GM12878 (cell line): ENCODE measurements at regions not wholly inside any gene's neighbourhood (a gene's known extent, or its start where the extent isn't known, plus 50 kb on each side); places are given as distances from the start of the nearest gene placed in this dataset.

Experiments used
- ATAC-seq: fragments of 200-7000 bp; cut with Tn5 transposase; 3 replicates; pipeline ENCODE4 v1.9.1; 2020; ENCODE audit warnings: mild to moderate bottlenecking, moderate library complexity
- BruUV-seq: library from RNA; stranded (reverse); fragments of 400-500 nt; replicated peaks from 2 replicates; lab custom pipeline; 2021; lab: Mats Ljungman, UMichigan
- CTCF ChIA-PET: fragments of 300-600 bp; sonication (Branson Sonifier 250); formaldehyde crosslinking; extraction: SDS; loops from one replicate; lab custom pipeline; 2021; ENCODE audit warnings: inconsistent platforms; lab: Yijun Ruan, JAX
- POLR2A ChIA-PET: fragments of 350-600 bp; formaldehyde crosslinking; extraction: SDS; loops from one replicate; lab custom pipeline; 2021; ENCODE audit warnings: inconsistent platforms; lab: Charles Lee
- RAD21 ChIA-PET: fragments of 300-600 bp; sonication (Branson Sonifier 250); formaldehyde crosslinking; loops from one replicate; lab custom pipeline; 2023; ENCODE audit warnings: antibody characterized with exemption; ENCODE audit not compliant: unreplicated experiment; lab: Charles Lee
- SMC1A ChIA-PET: fragments of 300-600 bp; sonication (Branson Sonifier 250); formaldehyde crosslinking; loops from one replicate; lab custom pipeline; 2023; ENCODE audit not compliant: unreplicated experiment, uncharacterized antibody; lab: Charles Lee
- DNase-seq: peaks from one replicate; pipeline ENCODE4 v3.0.0-alpha.2; 2011; ENCODE audit warnings: low read depth, low spot score
- FAIRE-seq: peaks from 3 replicates; lab custom pipeline; 2011; peaks lifted over from hg19 to GRCh38; lab: Jason Lieb, UNC
- H2AFZ ChIP-seq: 2 replicates; pipeline ENCODE4 v1.6.0; 2011; ENCODE audit warnings: low read depth, low read length, control low read depth; ENCODE audit not compliant: control insufficient read depth
- H3K27ac ChIP-seq: 2 replicates; pipeline ENCODE4 v1.5.1; 2011; ENCODE audit warnings: control low read depth; ENCODE audit not compliant: control insufficient read depth, insufficient read depth
- H3K27me3 ChIP-seq, 2 experiments: replicated peaks in 1 of 2; 2 replicates each; pipeline versions ENCODE4 v1.6.0 to v1.6.1; 2011; ENCODE audit warnings: low read length in 1 of 2; ENCODE audit not compliant: control insufficient read depth in 2 of 2, insufficient read depth in 2 of 2
- H3K36me3 ChIP-seq, 2 experiments: 2 replicates each; pipeline ENCODE4 v1.5.1; 2011; ENCODE audit warnings: low read length in 1 of 2; ENCODE audit not compliant: control insufficient read depth in 2 of 2, insufficient read depth in 2 of 2
- H3K4me1 ChIP-seq: 2 replicates; pipeline ENCODE4 v1.6.1; 2011; ENCODE audit warnings: mild to moderate bottlenecking, low read length, moderate library complexity, mixed read lengths; ENCODE audit not compliant: control insufficient read depth, insufficient read depth
- H3K4me2 ChIP-seq: 2 replicates; pipeline ENCODE4 v1.6.0; 2011; ENCODE audit warnings: control low read depth; ENCODE audit not compliant: control insufficient read depth, insufficient read depth
- H3K4me3 ChIP-seq: fragments of 200-600 bp; sonication (generic); 2 replicates; pipeline ENCODE4 v1.5.1; 2016
- H3K79me2 ChIP-seq: 2 replicates; pipeline ENCODE4 v1.6.0; 2011; ENCODE audit warnings: low read length; ENCODE audit not compliant: control insufficient read depth, insufficient read depth
- H3K9ac ChIP-seq: 2 replicates; pipeline ENCODE4 v1.8.0; 2011; ENCODE audit warnings: low read length, control low read depth, mixed read lengths; ENCODE audit not compliant: control insufficient read depth, insufficient read depth
- H3K9me3 ChIP-seq: replicated peaks from 3 replicates; pipeline ENCODE4 v1.5.1; 2011; ENCODE audit warnings: mild to moderate bottlenecking, low read length; ENCODE audit not compliant: control insufficient read depth, insufficient read depth
- H4K20me1 ChIP-seq: 2 replicates; pipeline ENCODE4 v1.6.0; 2011; ENCODE audit not compliant: control insufficient read depth, insufficient read depth
- BMI1 ChIP-seq: fragments of 450-650 bp; IDR thresholded peaks from 2 replicates; pipeline ENCODE4 v1.6.1; 2016; ENCODE audit warnings: mild to moderate bottlenecking, moderate library complexity, borderline replicate concordance
- CREB1 ChIP-seq: IDR thresholded peaks from 2 replicates; pipeline ENCODE4 v1.6.1; 2012; ENCODE audit warnings: low read depth, mild to moderate bottlenecking, inconsistent platforms
- EP300 ChIP-seq, 2 experiments: fragments of 150-350 bp in 1 of 2; IDR thresholded peaks; 2 replicates each; pipeline ENCODE4 v1.6.1; 2011 to 2012; ENCODE audit warnings: low read depth in 2 of 2, low read length in 2 of 2, borderline replicate concordance in 1 of 2, improper control_type of control experiment in 1 of 2, inconsistent platforms in 1 of 2; ENCODE audit not compliant: control insufficient read depth in 1 of 2
- KDM1A ChIP-seq: fragments of 200-600 bp; sonication (generic); IDR thresholded peaks from 2 replicates; pipeline ENCODE4 v1.6.1; 2016; ENCODE audit warnings: borderline replicate concordance
- WGBS: methylation state at CpG from one replicate; pipeline ENCODE4 v1.1.6; 2016; ENCODE audit warnings: low lambda C conversion rate; ENCODE audit not compliant: insufficient replicate concordance, insufficient coverage; ENCODE audit errors: missing lambda C conversion rate; 5-methylcytosine and 5-hydroxymethylcytosine counted together
- in situ Hi-C: fragments of 300-500 bp; cut with MboI; formaldehyde crosslinking; loops from 9 replicates; pipeline ENCODE4 v1.14.3; 2018; ENCODE audit warnings: mixed read lengths
- intact Hi-C: fragments of 100-400 bp; cut with micrococcal nuclease; formaldehyde crosslinking; loops from one replicate; pipeline ENCODE4 v1.14.2; 2022; ENCODE audit not compliant: unreplicated experiment
- TF ChIP-seq, protein P1 (sequence below): fragments of 450-650 bp; IDR thresholded peaks from 2 replicates; pipeline ENCODE4 v1.6.1; 2017; ENCODE audit warnings: borderline replicate concordance
- TF ChIP-seq, protein P2 (sequence below): fragments of 450-650 bp; IDR thresholded peaks from 2 replicates; pipeline ENCODE4 v1.6.1; 2017; ENCODE audit warnings: mild to moderate bottlenecking, moderate library complexity

DNA sequence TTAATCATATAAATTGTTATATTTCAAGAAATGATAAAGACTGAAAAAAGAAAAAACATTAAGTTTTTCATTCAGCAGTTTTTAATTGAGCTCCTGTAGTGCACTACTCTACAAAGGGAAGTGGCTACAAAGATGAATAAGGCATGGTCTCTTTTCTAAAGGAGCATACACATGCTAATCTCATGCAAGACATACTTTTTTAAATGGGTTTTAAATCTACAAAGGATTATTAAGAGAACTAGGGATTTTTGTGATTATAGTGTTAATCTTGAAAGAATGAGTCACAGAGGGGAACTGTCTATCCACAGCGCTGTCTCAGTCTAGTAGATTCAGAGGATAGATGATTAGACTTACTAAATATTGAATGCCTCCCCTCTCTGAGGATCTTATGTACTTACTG, 1722.2 kb downstream of the RPA4 start (continued):
- TF ChIP-seq, protein P1, sequence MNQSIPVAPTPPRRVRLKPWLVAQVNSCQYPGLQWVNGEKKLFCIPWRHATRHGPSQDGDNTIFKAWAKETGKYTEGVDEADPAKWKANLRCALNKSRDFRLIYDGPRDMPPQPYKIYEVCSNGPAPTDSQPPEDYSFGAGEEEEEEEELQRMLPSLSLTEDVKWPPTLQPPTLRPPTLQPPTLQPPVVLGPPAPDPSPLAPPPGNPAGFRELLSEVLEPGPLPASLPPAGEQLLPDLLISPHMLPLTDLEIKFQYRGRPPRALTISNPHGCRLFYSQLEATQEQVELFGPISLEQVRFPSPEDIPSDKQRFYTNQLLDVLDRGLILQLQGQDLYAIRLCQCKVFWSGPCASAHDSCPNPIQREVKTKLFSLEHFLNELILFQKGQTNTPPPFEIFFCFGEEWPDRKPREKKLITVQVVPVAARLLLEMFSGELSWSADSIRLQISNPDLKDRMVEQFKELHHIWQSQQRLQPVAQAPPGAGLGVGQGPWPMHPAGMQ: no peak
- TF ChIP-seq, all 136 proteins: peak for 0

DNA sequence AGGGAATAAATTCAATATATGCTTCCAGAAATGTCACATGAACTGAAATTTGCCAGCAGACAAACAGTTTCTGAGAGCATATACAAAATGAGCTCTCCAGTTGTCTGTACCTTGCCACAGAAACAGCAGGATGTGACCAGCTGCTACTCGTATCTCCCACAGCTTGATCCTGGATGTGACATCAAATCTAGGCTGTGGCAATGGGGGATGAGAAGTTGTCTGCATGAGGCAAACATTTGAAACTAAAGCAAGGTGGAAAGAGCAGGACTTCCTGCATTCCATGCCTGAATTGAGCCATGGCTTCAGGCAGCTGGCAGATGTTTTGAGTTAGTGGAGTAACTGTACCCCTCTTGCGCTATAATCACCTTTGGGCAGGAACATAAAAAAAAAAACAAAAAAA, 1724.0 kb downstream of the RPA4 start:
- ChIA-PET CTCF (no interaction called here), POLR2A (no interaction called here), RAD21 (no interaction called here), SMC1A (no interaction called here)
- Histone ChIP-seq H3K4me3 (no peak overlapping the region), H2AFZ (no peak overlapping the region), H3K4me2 (no peak overlapping the region), H4K20me1 (no peaks in the 10 kb centered on the region), H3K9me3 (no peaks in the 10 kb centered on the region), H3K79me2 (no peaks in the 10 kb centered on the region), H3K4me1 (no peaks in the 10 kb centered on the region), H3K36me3 (no peaks in the 10 kb centered on the region), H3K9ac (no peak overlapping the region), H3K27ac (no peak overlapping the region), H3K27me3 (no peaks in the 10 kb centered on the region)
- in situ Hi-C loops (no loop called here), intact Hi-C loops (no loop called here)
- WGBS: 50% methylated on average over 2 of the region's 2 CpGs
- TF ChIP-seq EP300 (IDR thresholded peaks at IDR 0.05; ENCODE audit: borderline replicate concordance in 1 of 2, control insufficient read depth in 1 of 2, low read depth in 2 of 2, low read length in 2 of 2): no peak
- TF ChIP-seq, protein P2, sequence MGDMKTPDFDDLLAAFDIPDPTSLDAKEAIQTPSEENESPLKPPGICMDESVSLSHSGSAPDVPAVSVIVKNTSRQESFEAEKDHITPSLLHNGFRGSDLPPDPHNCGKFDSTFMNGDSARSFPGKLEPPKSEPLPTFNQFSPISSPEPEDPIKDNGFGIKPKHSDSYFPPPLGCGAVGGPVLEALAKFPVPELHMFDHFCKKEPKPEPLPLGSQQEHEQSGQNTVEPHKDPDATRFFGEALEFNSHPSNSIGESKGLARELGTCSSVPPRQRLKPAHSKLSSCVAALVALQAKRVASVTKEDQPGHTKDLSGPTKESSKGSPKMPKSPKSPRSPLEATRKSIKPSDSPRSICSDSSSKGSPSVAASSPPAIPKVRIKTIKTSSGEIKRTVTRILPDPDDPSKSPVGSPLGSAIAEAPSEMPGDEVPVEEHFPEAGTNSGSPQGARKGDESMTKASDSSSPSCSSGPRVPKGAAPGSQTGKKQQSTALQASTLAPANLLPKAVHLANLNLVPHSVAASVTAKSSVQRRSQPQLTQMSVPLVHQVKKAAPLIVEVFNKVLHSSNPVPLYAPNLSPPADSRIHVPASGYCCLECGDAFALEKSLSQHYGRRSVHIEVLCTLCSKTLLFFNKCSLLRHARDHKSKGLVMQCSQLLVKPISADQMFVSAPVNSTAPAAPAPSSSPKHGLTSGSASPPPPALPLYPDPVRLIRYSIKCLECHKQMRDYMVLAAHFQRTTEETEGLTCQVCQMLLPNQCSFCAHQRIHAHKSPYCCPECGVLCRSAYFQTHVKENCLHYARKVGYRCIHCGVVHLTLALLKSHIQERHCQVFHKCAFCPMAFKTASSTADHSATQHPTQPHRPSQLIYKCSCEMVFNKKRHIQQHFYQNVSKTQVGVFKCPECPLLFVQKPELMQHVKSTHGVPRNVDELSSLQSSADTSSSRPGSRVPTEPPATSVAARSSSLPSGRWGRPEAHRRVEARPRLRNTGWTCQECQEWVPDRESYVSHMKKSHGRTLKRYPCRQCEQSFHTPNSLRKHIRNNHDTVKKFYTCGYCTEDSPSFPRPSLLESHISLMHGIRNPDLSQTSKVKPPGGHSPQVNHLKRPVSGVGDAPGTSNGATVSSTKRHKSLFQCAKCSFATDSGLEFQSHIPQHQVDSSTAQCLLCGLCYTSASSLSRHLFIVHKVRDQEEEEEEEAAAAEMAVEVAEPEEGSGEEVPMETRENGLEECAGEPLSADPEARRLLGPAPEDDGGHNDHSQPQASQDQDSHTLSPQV: no peak
- no peak for TF ChIP-seq KDM1A
- no peak for TF ChIP-seq CREB1
- TF ChIP-seq BMI1: no peak
- ATAC-seq (no peak), FAIRE-seq (no peak), DNase-seq (no peak)
- no TSS peak for BruUV-seq
